Kidney capillary endothelial cell (primary cell): ENCODE measurements at regions not wholly inside any gene's neighbourhood (a gene's known extent, or its start where the extent isn't known, plus 50 kb on each side); places are given as distances from the start of the nearest gene placed in this dataset.

Source experiments
- DNase-seq: peaks from one replicate; pipeline ENCODE4 v3.0.0-alpha.2; 2018; ENCODE audit warnings: low spot score

DNA sequence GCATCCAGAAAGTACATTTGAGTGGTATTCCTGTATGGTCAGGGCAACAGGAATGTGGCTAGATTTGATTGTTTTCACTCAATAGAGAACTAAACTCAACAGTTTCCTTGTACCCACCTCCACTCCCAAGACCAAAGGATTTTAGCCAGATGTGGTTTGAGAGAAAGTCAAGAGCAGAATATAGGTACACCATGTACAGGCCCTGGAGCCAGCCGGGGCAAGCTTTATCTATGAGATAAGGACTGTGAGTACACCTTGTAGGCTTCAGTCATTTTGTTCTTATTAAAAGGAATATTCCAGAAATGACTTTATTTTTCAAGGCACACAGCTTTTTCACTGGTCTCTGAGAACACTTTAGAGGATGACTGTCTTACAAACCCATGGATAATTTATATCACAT, 192.4 kb upstream of the JUN start:
- no peak for DNase-seq

- DNase-seq: no peak
Observed at GRCh38 chr1:58977598-58977997, 193.8 kb upstream of the JUN start.

DNA sequence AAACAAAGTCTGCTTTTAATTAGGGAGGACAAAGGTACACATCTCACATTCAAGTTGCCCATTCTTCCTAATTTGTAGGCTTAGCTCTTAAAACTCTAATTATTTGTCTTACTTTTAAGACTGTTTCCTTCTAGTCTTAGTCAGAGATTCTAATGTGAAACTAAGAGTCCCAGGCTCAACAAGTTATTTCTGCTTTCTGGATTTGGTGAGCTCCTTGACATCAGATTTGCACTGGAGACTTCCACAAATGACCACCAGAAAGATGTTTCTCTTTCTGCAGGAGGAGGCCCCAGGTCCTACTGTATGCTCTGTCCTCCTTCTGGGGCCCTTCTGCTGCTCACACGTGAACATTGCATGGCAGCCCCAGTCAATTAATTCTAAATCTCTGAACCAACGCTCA, 194.2 kb upstream of the JUN start:
- DNase-seq: no peak

- DNase-seq: no peak
Observed at GRCh38 chr1:58979086-58979485, 195.2 kb upstream of the JUN start.

DNA sequence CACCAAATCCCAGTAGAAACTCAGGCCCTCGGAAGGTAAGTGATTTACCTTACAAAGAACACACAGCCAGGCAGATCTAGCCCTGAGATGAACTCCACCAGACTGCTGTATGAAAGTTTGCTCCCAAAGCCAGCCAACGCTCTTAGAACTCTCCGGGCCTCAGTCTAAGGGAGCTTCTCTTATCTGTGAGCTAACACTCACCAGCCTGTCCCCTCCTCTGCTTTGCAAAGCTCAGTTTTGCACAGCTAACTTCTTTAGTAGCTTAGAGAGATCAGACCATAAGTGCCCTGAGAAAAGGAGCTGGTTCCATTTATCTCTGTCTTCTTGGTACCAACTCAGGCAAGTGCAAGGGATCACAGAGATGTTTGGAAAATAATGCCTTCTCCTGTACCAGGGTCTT, 195.8 kb upstream of the JUN start:
- no peak for DNase-seq

DNA sequence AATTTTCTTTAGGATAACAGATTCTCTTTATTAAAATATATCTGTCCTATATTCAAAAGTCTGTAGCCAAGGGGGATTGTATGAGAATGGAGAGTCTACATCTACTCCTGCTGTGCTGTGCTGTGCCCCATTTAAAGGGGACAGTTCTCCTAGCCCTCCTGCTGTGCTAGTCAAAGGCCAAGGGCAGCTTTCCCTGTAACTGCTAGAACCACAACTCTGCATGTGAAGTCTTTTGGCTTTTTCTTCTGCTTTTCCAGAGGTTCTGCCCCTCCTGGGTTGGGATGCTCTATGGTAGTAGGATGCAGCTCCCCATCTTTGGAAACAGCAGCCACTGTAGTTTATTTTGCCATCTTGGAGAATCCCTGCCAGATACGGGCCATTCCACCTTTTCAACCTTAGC, 197.5 kb upstream of the JUN start:
- DNase-seq: no peak

DNA sequence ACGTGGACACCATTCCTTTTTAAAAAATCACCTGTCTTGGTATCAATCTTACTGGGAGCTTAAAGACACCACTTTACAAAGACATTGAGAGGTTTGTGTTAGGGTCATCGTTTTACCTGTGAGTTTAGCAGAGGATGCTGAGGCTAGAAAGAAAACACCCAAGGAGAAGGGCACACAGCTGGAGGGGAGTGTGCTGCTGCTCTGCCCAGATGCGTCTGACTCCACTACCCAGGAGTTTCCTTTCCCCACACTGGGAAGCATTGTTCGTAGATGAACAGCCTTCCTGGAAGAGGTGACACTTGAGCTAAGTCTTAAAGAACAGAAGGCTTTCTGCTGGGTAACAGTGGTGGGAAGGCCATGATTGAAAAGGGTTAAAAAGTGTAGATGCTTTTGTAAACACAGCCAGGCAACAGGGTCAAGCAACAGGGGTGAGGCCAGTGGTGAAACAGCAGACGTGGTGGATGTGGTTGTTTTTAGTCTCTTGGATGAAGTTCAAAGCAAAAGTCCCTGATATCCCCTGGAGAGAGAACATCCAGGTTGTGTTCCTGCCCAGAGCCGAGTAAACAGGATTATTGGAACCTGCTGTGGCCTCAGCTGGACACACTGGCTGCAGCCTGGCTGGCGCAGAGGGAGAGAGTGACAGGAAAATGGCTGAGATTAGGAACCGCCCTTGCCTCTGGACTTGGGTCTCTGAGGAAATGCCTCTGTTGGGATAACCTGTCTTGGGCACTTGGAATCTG, 198.6 kb upstream of the JUN start:
- no peak for DNase-seq

DNA sequence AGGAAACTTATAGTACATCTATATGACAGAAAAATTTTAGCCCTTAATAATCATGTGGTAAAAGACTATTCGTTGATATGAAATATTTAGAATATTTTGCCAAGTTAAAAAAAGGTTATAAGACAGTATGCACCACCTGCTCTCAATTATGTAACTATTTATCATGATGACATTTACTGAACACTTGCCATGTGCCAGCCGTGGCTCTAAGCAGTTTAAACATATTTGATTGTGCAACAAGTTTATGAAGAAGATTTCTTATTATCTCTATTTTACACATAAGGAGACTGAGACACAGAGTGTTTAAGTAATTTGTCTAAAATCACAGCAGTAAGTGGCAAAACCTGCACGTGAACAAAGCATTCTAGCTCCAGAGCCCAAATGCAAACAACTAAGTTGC, 199.3 kb upstream of the JUN start:
- no peak for DNase-seq

GRCh38 chr1:58983633-58984245, 199.9 kb upstream of the JUN start:
- DNase-seq: no peak

- no peak for DNase-seq
Observed at GRCh38 chr1:58986996-58987767, 203.3 kb upstream of the JUN start.

GRCh38 chr1:58988752-58989151, 204.9 kb upstream of the JUN start:
- DNase-seq: no peak

DNA sequence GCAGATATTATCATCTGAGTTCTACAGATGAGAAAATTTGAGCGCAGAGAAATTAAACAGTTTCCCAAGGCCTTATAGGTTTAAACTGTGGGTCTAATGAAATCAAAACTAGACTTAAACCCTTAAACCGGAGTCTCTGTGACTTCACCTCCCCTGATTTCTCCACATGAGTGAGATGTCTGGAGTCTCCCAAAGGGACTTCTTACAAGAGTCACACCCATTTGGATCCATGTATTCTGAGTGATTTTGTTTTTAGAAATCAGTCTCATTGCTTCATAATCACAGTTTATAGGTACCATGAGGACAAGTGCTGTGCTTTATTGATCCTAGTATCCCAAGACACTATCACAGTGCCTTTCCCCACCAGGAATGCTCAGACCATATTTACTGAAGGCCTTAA, 206.0 kb upstream of the JUN start:
- no peak for DNase-seq

DNA sequence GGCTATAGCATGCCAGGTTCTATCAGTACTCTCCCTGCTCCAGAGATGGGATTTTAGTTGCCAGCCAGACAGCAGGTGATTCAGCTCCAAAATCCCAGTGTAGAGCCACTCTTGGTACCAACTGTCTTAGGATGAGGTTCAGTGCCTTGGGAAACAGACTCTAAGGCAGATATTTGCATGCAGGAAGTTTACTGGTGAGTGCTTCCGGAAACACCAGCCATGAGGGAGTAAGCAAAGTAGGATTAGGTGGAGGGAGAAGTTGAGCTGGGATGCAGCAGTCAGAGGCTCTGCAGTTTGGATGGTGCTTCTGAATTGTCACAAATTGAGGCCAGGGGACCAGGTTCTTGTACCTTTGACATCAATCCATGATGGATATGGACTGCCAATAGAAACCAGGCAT, 207.5 kb upstream of the JUN start:
- no peak for DNase-seq

GRCh38 chr1:58992643-58993042, 208.8 kb upstream of the JUN start:
- DNase-seq: no peak

GRCh38 chr1:58993403-58993802, 209.6 kb upstream of the JUN start:
- no peak for DNase-seq

GRCh38 chr1:58994664-58995063, 210.8 kb upstream of the JUN start:
- DNase-seq: no peak

DNA sequence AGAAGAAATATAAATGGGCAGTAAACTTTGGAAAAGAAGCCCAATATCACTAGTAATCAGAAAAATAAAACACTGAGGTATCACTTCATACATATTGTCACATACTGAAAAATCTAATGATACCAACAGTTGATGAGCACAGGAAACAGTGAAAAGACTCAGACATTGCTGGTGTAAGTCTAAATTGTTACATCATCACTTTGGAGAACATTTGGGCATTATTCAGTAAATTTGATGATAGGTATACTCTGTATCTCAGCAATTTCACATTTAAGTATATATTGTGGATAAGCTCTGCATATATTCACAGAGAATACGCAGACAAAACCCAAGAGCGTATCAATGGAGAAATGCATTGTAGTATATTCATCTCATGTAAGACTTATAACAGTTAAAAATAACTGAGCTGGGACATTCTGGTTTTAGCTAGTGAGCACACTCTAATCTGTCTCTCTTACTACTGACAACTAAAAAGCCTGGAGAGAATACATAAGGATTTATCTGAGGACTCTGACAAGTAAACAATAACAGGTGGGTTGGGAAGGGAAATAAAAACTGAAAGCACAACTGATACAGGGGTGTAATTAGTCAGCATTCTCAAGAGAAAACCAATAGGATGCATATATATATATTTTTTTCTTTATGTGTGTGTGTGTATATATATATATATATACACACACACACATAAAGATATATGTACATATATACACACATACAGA, 212.7 kb upstream of the JUN start:
- no peak for DNase-seq

DNA sequence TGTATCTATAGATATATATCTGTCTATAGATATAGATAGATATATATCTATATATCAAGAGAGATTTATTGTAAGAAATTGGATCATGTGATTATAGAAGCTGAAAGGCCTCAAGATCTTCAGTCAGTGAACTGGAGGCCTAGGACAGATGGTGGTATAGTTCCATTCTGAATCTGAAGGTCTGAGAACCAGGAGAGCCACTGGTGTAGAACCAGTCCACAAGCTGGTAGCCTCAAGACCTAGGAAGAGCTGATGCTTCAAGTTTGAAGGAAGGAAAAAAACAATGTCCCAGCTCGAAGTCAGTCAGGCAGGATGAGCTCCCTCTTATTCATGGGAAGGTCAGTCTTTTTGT, 213.2 kb upstream of the JUN start:
- DNase-seq: no peak

DNA sequence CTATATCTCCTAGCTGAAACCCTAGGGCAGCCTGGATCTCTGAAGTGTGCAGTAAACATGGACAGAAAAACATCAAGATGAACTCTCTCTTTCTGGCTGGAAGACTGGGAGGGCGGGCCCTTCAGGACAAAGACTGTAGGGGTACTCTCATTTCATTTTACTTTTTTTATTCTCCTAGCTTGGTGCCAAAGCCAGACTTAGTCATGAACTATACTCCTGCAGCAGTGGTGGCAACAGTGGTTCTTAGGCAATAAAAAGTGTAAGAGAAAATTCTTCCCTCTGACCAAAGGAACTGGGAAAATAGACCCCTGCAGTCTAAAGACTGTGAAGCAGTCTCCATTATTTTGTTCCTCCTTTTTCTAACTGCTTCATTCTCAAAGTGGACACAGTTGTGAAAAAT, 213.8 kb upstream of the JUN start:
- DNase-seq: no peak

GRCh38 chr1:58999676-59000075, 215.8 kb upstream of the JUN start:
- DNase-seq: no peak

GRCh38 chr1:59004755-59005154, 220.9 kb upstream of the JUN start:
- DNase-seq: no peak

- DNase-seq: no peak
Observed at GRCh38 chr1:59005491-59006288, 221.8 kb upstream of the JUN start.
